Left ventricle myocardium inferior (tissue), 1 donor: ENCODE measurements at regions not wholly inside any gene's neighbourhood (a gene's known extent, or its start where the extent isn't known, plus 50 kb on each side); places are given as distances from the start of the nearest gene placed in this dataset.

ENCODE experiments used
- DNase-seq: peaks from one replicate; pipeline ENCODE4 v3.0.0-alpha.2; 2020
- H3K27ac ChIP-seq: fragments of 200-600 bp; replicated peaks from 2 replicates; pipeline ENCODE4 v1.8.0; 2021
- H3K27me3 ChIP-seq: fragments of 200-600 bp; 2 replicates; pipeline ENCODE4 v1.8.0; 2021; ENCODE audit warnings: low read depth
- H3K36me3 ChIP-seq: fragments of 200-600 bp; 2 replicates; pipeline ENCODE4 v1.8.0; 2021
- H3K4me1 ChIP-seq: fragments of 200-600 bp; 2 replicates; pipeline ENCODE4 v1.8.0; 2021
- H3K4me3 ChIP-seq: fragments of 200-600 bp; 2 replicates; pipeline ENCODE4 v1.8.0; 2021; ENCODE audit warnings: mild to moderate bottlenecking, moderate library complexity
- H3K9me3 ChIP-seq: fragments of 200-600 bp; replicated peaks from 2 replicates; pipeline ENCODE4 v1.8.0; 2021
- CTCF ChIP-seq: fragments of 200-600 bp; IDR thresholded peaks from 2 replicates; pipeline ENCODE4 v1.8.0; 2021; ENCODE audit warnings: antibody characterized with exemption, mild to moderate bottlenecking, borderline replicate concordance
- intact Hi-C: fragments of 100-400 bp; cut with micrococcal nuclease; formaldehyde crosslinking; loops from one replicate; pipeline ENCODE4 v1.11.0; 2022
- donor health status: DM: no; HTN: yes; CAD: no; lungs with severe emphysema.

GRCh38 chr2:153101187-153101586, 377.4 kb downstream of the RPRM start:
- H3K27me3 ChIP-seq, result no peaks in the 10 kb centered on the region
- H3K36me3 ChIP-seq, result no peaks in the 10 kb centered on the region
- H3K27ac ChIP-seq, result no peak overlapping the region

GRCh38 chr2:153100151-153100550, 378.4 kb downstream of the RPRM start:
- Histone ChIP-seq H3K9me3 (peaks cover 11% of the 10 kb centered on the region), H3K36me3 (no peaks in the 10 kb centered on the region), H3K4me1 (no peaks in the 10 kb centered on the region), H3K27ac (no peak overlapping the region), H3K4me3 (no peak overlapping the region), H3K27me3 (no peaks in the 10 kb centered on the region)
- intact Hi-C loops, result no loop called here
- TF ChIP-seq CTCF, result no peak
- DNase-seq, result no peak

More at GRCh38 chr2:153101187-153101586, 377.4 kb downstream of the RPRM start:
- no peak for DNase-seq
- no peak overlapping the region for H3K4me3 ChIP-seq
- H3K9me3 ChIP-seq, result peaks cover 11% of the 10 kb centered on the region
- intact Hi-C loops, result no loop called here
- no peaks in the 10 kb centered on the region for H3K4me1 ChIP-seq
- no peak for TF ChIP-seq CTCF

GRCh38 chr2:153098073-153098472, 379.7 kb downstream of the ARL6IP6 start:
- Histone ChIP-seq H3K36me3 (no peaks in the 10 kb centered on the region), H3K4me3 (no peak overlapping the region), H3K9me3 (peaks cover 16% of the 10 kb centered on the region), H3K27ac (no peak overlapping the region), H3K4me1 (no peaks in the 10 kb centered on the region), H3K27me3 (no peaks in the 10 kb centered on the region)
- TF ChIP-seq CTCF, result no peak
- no peak for DNase-seq
- intact Hi-C loops, result no loop called here

- no peaks in the 10 kb centered on the region for H3K4me1 ChIP-seq
- peaks cover 31% of the 10 kb centered on the region for H3K9me3 ChIP-seq
- no peak for TF ChIP-seq CTCF
- no peaks in the 10 kb centered on the region for H3K27me3 ChIP-seq
- intact Hi-C loops, result no loop called here
- no peaks in the 10 kb centered on the region for H3K36me3 ChIP-seq
- no peak overlapping the region for H3K27ac ChIP-seq
- no peak for DNase-seq
- H3K4me3 ChIP-seq, result no peak overlapping the region
Observed at GRCh38 chr2:153096272-153096671, 377.9 kb downstream of the ARL6IP6 start.

GRCh38 chr2:153091344-153091743, 372.9 kb downstream of the ARL6IP6 start:
- Histone ChIP-seq H3K36me3 (no peaks in the 10 kb centered on the region), H3K4me1 (no peaks in the 10 kb centered on the region), H3K9me3 (peaks cover 31% of the 10 kb centered on the region), H3K27ac (no peak overlapping the region), H3K4me3 (no peak overlapping the region), H3K27me3 (no peaks in the 10 kb centered on the region)
- DNase-seq, result no peak
- intact Hi-C loops, result no loop called here
- no peak for TF ChIP-seq CTCF

- no peaks in the 10 kb centered on the region for H3K9me3 ChIP-seq
- H3K4me3 ChIP-seq, result no peak overlapping the region
- H3K4me1 ChIP-seq, result no peaks in the 10 kb centered on the region
- TF ChIP-seq CTCF, result no peak
- intact Hi-C loops, result no loop called here
- DNase-seq, result no peak
- H3K27me3 ChIP-seq, result no peaks in the 10 kb centered on the region
- H3K36me3 ChIP-seq, result no peaks in the 10 kb centered on the region
- no peak overlapping the region for H3K27ac ChIP-seq
Observed at GRCh38 chr2:153079315-153079714, 360.9 kb downstream of the ARL6IP6 start.
